ENCODE measurements at regions not wholly inside any gene's neighbourhood (a gene's known extent, or its start where the extent isn't known, plus 50 kb on each side); places are given as distances from the start of the nearest gene placed in this dataset.
"Not testable (repeated sequence)": the region's sequence is repeated elsewhere in the genome, so short reads cannot be mapped to it uniquely, and the experiment has no call there.

- TF ChIP-seq CTCF (IDR thresholded peaks at IDR 0.05) (no peak), EP300 (IDR thresholded peaks at IDR 0.05) (no peak), POLR2A (IDR thresholded peaks at IDR 0.05) (no peak)
- no peak overlapping the region for H3K4me3 ChIP-seq
- no peaks in the 10 kb centered on the region for H3K9me3 ChIP-seq
- no peaks in the 10 kb centered on the region for H3K27me3 ChIP-seq
- H3K36me3 ChIP-seq: no peaks in the 10 kb centered on the region
- intact Hi-C loops (cut with DNase I): loop anchor here in 1 of 4 donors (2.0 kb wide), 1 partner anchor 21 kb away; no protein-coding TSS in a partner anchor
- no peaks in the 10 kb centered on the region for H3K4me1 ChIP-seq (ENCODE audit: insufficient read depth)
- H3K27ac ChIP-seq: no peak overlapping the region
- WGBS, 3 donors: 48 to 65% (median 50%) methylated on average over 4 of the region's 4 CpGs
- DNase-seq: no peak
These were observed 158.2 kb downstream of the BMP7 start for GRCh38 chr20:57108218-57108617.

- H3K9me3 ChIP-seq: no peaks in the 10 kb centered on the region
- H3K27me3 ChIP-seq: no peaks in the 10 kb centered on the region
- no peaks in the 10 kb centered on the region for H3K36me3 ChIP-seq
- no peak overlapping the region for H3K27ac ChIP-seq
- WGBS, 3 donors: 41 to 44% (median 44%) methylated on average over 18 of the region's 18 CpGs
- DNase-seq: no peak
- intact Hi-C loops (cut with DNase I): loop anchor here in 1 of 4 donors (2.0 kb wide), 1 partner anchor 20 kb away; no protein-coding TSS in a partner anchor
- H3K4me1 ChIP-seq (ENCODE audit: insufficient read depth): no peaks in the 10 kb centered on the region
- H3K4me3 ChIP-seq: no peak overlapping the region
- TF ChIP-seq CTCF (IDR thresholded peaks at IDR 0.05) (no peak), EP300 (IDR thresholded peaks at IDR 0.05) (no peak), POLR2A (IDR thresholded peaks at IDR 0.05) (no peak)
These were observed 157.5 kb downstream of the BMP7 start for GRCh38 chr20:57108742-57109570.

DNA sequence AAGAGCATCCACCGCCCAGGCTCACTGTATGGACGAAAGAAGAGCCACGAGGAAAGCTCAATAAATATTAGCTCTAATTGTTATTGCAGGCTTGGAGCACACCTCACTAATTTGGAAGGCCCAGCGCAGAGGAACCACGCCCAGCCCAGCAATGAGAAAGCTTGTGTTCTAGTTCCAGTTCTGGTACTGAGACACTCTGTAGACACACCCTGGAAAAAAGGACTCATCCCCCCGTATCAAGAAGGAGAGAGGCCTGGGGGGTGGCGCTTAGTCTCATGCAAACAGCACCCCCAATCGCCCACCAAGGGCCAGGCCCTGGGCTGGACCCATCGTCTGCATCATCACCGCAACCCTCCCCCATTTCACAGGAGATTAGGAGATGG, 156.9 kb downstream of the BMP7 start:
- no peak overlapping the region for H3K4me3 ChIP-seq
- H3K27ac ChIP-seq: no peak overlapping the region
- H3K36me3 ChIP-seq: no peaks in the 10 kb centered on the region
- H3K27me3 ChIP-seq: no peaks in the 10 kb centered on the region
- no peak for DNase-seq
- no peaks in the 10 kb centered on the region for H3K4me1 ChIP-seq (ENCODE audit: insufficient read depth)
- no peak for TF ChIP-seq CTCF (IDR thresholded peaks at IDR 0.05)
- no peak for TF ChIP-seq POLR2A (IDR thresholded peaks at IDR 0.05)
- TF ChIP-seq EP300 (IDR thresholded peaks at IDR 0.05): no peak
- intact Hi-C loops (cut with DNase I): loop anchor here in 1 of 4 donors (2.0 kb wide), 1 partner anchor 19 kb away; no protein-coding TSS in a partner anchor
- WGBS, 3 donors: 61 to 68% (median 61%) methylated on average over 10 of the region's 10 CpGs
- H3K9me3 ChIP-seq: no peaks in the 10 kb centered on the region

DNA sequence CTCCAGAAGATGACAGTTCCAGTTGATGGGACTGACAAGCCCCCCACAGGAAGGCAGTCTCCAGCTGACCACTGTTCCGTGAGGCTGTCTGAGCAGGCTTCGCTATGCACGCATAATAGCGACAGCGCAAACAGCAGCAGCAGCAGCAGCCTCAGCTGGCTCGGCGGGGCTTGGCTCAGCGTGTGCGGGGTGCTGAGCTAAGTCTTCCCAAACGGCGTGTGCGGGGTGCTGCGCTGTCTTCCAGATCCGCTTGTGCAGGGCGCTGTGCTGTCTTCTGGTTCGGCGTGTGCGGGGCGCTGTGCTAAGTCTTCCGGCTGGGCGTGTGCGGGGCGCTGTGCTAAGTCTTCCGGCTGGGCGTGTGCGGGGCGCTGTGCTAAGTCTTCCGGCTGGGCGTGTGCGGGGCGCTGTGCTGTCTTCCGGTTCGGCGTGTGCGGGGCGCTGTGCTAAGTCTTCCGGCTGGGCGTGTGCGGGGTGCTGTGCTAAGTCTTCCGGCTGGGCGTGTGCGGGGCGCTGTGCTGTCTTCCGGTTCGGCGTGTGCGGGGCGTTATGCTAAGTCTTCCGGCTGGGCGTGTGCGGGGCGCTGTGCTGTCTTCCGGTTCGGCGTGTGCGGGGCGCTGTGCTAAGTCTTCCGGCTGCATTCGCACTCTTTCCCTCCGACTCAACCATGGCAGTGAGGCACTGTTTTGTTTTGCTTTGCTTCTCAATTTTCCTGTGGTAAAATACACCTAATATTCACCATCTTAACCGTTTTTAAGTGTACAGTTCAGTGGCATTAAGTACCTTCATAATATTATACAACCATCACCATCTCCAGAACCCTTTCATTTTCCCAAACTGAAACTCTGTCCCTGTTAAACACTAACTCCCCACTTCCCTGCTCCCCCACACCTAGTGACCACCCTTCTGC, 156.1 kb downstream of the BMP7 start:
- H3K4me1 ChIP-seq (ENCODE audit: insufficient read depth); intact Hi-C loops (cut with DNase I); H3K27me3 ChIP-seq; DNase-seq; H3K36me3 ChIP-seq; H3K27ac ChIP-seq; H3K4me3 ChIP-seq; H3K9me3 ChIP-seq: not testable (repeated sequence)
- 92 to 94% (median 94%) methylated on average over 51 to 61 of the region's 61 CpGs for WGBS, 3 donors
